Endodermal cell (in vitro differentiated cells): ENCODE measurements at regions not wholly inside any gene's neighbourhood (a gene's known extent, or its start where the extent isn't known, plus 50 kb on each side); places are given as distances from the start of the nearest gene placed in this dataset.

Source experiments
- DNase-seq: peaks from one replicate; pipeline ENCODE4 v3.0.0-alpha.2; 2017
- H3K27ac ChIP-seq: 2 replicates; pipeline ENCODE4 v1.5.1; 2013; ENCODE audit warnings: mild to moderate bottlenecking, low read depth, low read length, moderate library complexity
- H3K27me3 ChIP-seq: 2 replicates; pipeline ENCODE4 v1.6.1; 2013; ENCODE audit warnings: mild to moderate bottlenecking, low read length, moderate library complexity; ENCODE audit not compliant: insufficient read depth, control insufficient read depth, poor library complexity, severe bottlenecking
- H3K36me3 ChIP-seq: 2 replicates; pipeline ENCODE4 v1.7.0; 2013; ENCODE audit warnings: mild to moderate bottlenecking, low read length, moderate library complexity; ENCODE audit not compliant: control insufficient read depth, insufficient read depth
- H3K4me1 ChIP-seq: one replicate; pipeline ENCODE4 v1.7.0; 2013; ENCODE audit warnings: low read length; ENCODE audit not compliant: control insufficient read depth, insufficient read depth
- H3K4me3 ChIP-seq: 2 replicates; pipeline ENCODE4 v1.5.1; 2013; ENCODE audit warnings: mild to moderate bottlenecking, low read length, moderate library complexity
- H3K9ac ChIP-seq: 2 replicates; pipeline ENCODE4 v1.6.1; 2013; ENCODE audit warnings: mild to moderate bottlenecking, low read length, moderate library complexity; ENCODE audit not compliant: poor library complexity, severe bottlenecking; ENCODE audit errors: extremely low read depth
- H3K9me3 ChIP-seq: 2 replicates; pipeline ENCODE4 v1.6.1; 2013; ENCODE audit warnings: mild to moderate bottlenecking, low read length, moderate library complexity; ENCODE audit not compliant: control insufficient read depth
- H3K27ac Mint-ChIP-seq: 2 replicates; pipeline ENCODE4 v1.8.0; 2020; ENCODE audit warnings: mixed read lengths
- H3K27me3 Mint-ChIP-seq: 2 replicates; pipeline ENCODE4 v1.8.0; 2021; ENCODE audit warnings: mild to moderate bottlenecking, mixed read lengths; ENCODE audit not compliant: insufficient read depth
- H3K36me3 Mint-ChIP-seq: 2 replicates; pipeline ENCODE4 v1.8.0; 2020; ENCODE audit warnings: low read depth, mixed read lengths
- H3K4me1 Mint-ChIP-seq: 2 replicates; pipeline ENCODE4 v1.8.0; 2020; ENCODE audit warnings: mixed read lengths
- H3K4me3 Mint-ChIP-seq: 2 replicates; pipeline ENCODE4 v1.8.0; 2020; ENCODE audit warnings: mild to moderate bottlenecking, moderate library complexity, mixed read lengths
- H3K9me3 Mint-ChIP-seq: 2 replicates; pipeline ENCODE4 v1.8.0; 2020; ENCODE audit warnings: mild to moderate bottlenecking, mixed read lengths
- CTCF ChIP-seq: fragments of 200-600 bp; sonication (generic); conservative IDR thresholded peaks from 2 replicates; pipeline ENCODE4 v1.5.0; 2021; ENCODE audit warnings: antibody characterized with exemption, mild to moderate bottlenecking
- WGBS, 2 experiments: methylation state at CpG; one replicate each; pipeline versions ENCODE4 v1.1.5 to v1.1.7; 2013; ENCODE audit warnings: missing lambda C conversion rate in 2 of 2, mixed read lengths in 1 of 2; ENCODE audit not compliant: insufficient coverage in 1 of 2, insufficient read length in 1 of 2; 5-methylcytosine and 5-hydroxymethylcytosine counted together

DNA sequence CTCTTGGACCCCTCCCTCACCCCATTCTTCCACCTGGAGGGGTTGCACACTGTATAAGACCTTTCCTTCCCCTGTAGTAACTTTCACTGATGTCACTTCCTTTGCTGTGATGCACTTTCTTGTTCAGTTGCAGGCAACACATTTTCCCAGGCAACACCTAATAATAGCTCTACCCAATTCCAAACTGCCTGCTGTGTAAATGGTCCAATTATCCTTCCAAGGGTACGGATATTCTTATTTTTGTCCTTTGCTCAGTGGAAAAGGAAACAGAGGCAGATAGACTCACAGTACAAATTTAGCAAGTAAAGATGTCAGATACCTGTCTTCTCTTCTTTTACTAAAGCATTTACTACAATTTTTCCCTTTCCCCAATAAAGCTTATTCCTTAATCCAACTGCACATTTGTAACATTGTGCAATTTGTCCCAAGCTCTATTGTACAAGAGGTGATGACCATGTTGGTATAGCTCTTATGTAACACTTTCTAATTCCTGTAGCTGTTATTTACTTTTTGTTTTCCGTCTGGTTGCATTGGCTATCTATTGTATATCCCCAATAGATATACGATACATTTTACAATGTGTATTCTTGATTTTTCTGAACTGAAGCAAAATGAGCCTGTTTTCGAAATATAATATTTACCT lies 69.1 kb upstream of the NPFFR2 start:
- no peaks in the 10 kb centered on the region for H3K27me3 Mint-ChIP-seq
- H3K27ac Mint-ChIP-seq: no peak overlapping the region
- Histone ChIP-seq H3K4me1 (no peaks in the 10 kb centered on the region), H3K9me3 (no peaks in the 10 kb centered on the region), H3K4me3 (no peak overlapping the region), H3K36me3 (no peaks in the 10 kb centered on the region), H3K27me3 (no peaks in the 10 kb centered on the region), H3K27ac (no peak overlapping the region), H3K9ac (no peak overlapping the region)
- no peak for TF ChIP-seq CTCF
- no peaks in the 10 kb centered on the region for H3K36me3 Mint-ChIP-seq
- H3K4me1 Mint-ChIP-seq: no peaks in the 10 kb centered on the region
- H3K9me3 Mint-ChIP-seq: peaks cover 2% of the 10 kb centered on the region
- 86 to 95% methylated on average over 1 to 3 of the region's 4 CpGs for WGBS, 2 experiments
- no peak for DNase-seq
- no peak overlapping the region for H3K4me3 Mint-ChIP-seq

DNA sequence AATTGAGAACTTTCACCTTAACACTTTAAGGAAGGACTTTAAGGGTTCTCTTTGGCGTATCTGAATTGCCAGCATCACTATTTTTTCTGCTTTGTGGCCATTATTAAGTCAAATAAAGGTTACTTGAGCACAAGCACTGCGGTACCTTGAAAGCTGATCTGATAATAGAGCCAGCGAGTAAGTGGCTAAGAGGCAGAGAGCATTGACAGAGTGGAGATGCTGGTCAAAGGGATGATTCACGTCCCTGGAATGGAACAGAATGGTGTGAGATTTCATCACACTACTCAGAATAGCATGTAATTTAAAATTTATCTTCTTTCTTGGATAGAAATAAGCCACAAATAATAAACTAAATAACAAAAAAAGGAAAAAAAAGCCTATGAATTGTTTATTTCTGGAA lies 57.1 kb upstream of the NPFFR2 start:
- no peaks in the 10 kb centered on the region for H3K27me3 Mint-ChIP-seq
- Histone ChIP-seq H3K4me3 (no peak overlapping the region), H3K27me3 (no peaks in the 10 kb centered on the region), H3K36me3 (no peaks in the 10 kb centered on the region), H3K4me1 (no peaks in the 10 kb centered on the region), H3K9ac (no peak overlapping the region), H3K9me3 (no peaks in the 10 kb centered on the region), H3K27ac (no peak overlapping the region)
- TF ChIP-seq CTCF: no peak
- no peaks in the 10 kb centered on the region for H3K36me3 Mint-ChIP-seq
- no peaks in the 10 kb centered on the region for H3K4me1 Mint-ChIP-seq
- no peak overlapping the region for H3K27ac Mint-ChIP-seq
- 88 to 100% methylated on average over 2 to 4 of the region's 4 CpGs for WGBS, 2 experiments
- no peak for DNase-seq
- no peak overlapping the region for H3K4me3 Mint-ChIP-seq
- H3K9me3 Mint-ChIP-seq: no peaks in the 10 kb centered on the region

GRCh38 chr4:71976523-71976922 lies 55.3 kb upstream of the NPFFR2 start:
- Mint-ChIP-seq H3K27me3 (no peaks in the 10 kb centered on the region), H3K27ac (no peak overlapping the region), H3K36me3 (no peaks in the 10 kb centered on the region), H3K9me3 (no peaks in the 10 kb centered on the region), H3K4me1 (no peaks in the 10 kb centered on the region), H3K4me3 (no peak overlapping the region)
- H3K9ac ChIP-seq: no peak overlapping the region
- no peak overlapping the region for H3K4me3 ChIP-seq
- no peak overlapping the region for H3K27ac ChIP-seq
- H3K27me3 ChIP-seq: no peaks in the 10 kb centered on the region
- no peaks in the 10 kb centered on the region for H3K36me3 ChIP-seq
- H3K9me3 ChIP-seq: no peaks in the 10 kb centered on the region
- no peak for DNase-seq
- no peaks in the 10 kb centered on the region for H3K4me1 ChIP-seq
- TF ChIP-seq CTCF: no peak
